ENCODE measurements at regions not wholly inside any gene's neighbourhood (a gene's known extent, or its start where the extent isn't known, plus 50 kb on each side); places are given as distances from the start of the nearest gene placed in this dataset.

DNA sequence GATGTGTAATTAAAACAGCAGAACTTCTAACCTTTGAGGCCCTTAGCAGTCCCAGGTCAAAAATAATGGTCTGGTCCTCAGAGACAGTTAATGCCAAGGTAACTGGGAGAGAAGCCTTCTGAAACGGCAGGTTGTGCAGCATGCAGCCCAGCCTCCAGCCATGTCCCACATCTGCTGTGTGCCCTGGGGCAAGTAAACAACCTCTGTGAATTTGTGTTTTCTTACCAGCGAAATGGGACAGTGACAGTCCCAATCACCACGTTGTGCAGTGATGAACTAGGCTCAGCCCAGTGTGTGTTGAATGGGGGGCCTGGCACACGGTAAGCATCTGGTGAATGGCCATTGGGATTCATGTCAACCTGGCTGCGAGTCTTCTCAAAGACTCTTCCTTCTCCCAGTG is 61.2 kb downstream of the EMX2 start:
- TF ChIP-seq, protein P1, sequence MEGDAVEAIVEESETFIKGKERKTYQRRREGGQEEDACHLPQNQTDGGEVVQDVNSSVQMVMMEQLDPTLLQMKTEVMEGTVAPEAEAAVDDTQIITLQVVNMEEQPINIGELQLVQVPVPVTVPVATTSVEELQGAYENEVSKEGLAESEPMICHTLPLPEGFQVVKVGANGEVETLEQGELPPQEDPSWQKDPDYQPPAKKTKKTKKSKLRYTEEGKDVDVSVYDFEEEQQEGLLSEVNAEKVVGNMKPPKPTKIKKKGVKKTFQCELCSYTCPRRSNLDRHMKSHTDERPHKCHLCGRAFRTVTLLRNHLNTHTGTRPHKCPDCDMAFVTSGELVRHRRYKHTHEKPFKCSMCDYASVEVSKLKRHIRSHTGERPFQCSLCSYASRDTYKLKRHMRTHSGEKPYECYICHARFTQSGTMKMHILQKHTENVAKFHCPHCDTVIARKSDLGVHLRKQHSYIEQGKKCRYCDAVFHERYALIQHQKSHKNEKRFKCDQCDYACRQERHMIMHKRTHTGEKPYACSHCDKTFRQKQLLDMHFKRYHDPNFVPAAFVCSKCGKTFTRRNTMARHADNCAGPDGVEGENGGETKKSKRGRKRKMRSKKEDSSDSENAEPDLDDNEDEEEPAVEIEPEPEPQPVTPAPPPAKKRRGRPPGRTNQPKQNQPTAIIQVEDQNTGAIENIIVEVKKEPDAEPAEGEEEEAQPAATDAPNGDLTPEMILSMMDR (IDR thresholded peaks at IDR 0.05 in 2 of 3, conservative IDR thresholded peaks at IDR 0.05 in 1 of 3; ENCODE audit: borderline replicate concordance in 1 of 3, insufficient read depth in 1 of 3, low read depth in 2 of 3, low read length in 2 of 3): no peak
- no peak for TF ChIP-seq POLR2A (IDR thresholded peaks at IDR 0.05; ENCODE audit: borderline replicate concordance, extremely low read depth, insufficient read depth, insufficient read length)
- TF ChIP-seq, protein P2, sequence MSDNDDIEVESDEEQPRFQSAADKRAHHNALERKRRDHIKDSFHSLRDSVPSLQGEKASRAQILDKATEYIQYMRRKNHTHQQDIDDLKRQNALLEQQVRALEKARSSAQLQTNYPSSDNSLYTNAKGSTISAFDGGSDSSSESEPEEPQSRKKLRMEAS (IDR thresholded peaks at IDR 0.05): no peak
